ENCODE measurements at regions not wholly inside any gene's neighbourhood (a gene's known extent, or its start where the extent isn't known, plus 50 kb on each side); places are given as distances from the start of the nearest gene placed in this dataset.

- TF ChIP-seq NANOG (IDR thresholded peaks at IDR 0.05; ENCODE audit: borderline replicate concordance) = no peak
Observed at GRCh38 chr16:73610605-73611156, 562.8 kb upstream of the ZFHX3 start (continued).

DNA sequence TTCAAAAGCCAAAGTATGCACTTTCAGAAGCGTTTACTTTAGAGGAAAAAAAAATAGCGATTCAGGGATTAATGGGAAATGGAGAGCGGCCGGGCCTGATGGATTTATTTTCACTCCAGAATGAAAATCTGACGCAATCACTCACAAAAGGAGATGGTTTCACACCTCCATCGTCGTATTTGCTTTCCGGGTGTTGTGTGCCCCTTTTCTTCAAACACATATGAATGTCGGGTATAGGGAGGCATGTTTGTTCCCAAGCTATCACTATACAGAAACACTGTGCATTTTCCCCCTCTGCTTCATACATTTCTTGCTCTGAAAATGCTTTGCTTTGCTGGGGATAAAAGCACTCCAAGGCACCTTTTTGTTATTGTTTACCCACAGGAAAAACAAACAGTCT, 562.2 kb upstream of the ZFHX3 start:
- Histone ChIP-seq H3K9me2 (ENCODE audit: insufficient read depth) (no peaks in the 10 kb centered on the region), H3K27ac (ENCODE audit: low read depth) (no peak overlapping the region), H3K4me2 (peak overlapping the region; percentile 7; the same call in 1 of the 2 replicates), H3K4me1 (ENCODE audit: insufficient read depth) (peaks cover 51% of the 10 kb centered on the region), H3K4me3 (no peak overlapping the region), H3K36me3 (ENCODE audit: insufficient read depth) (no peaks in the 10 kb centered on the region), H3K27me3 (ENCODE audit: insufficient read depth) (no peaks in the 10 kb centered on the region), H4K20me1 (replicated peaks; ENCODE audit: insufficient read depth) (no peaks in the 10 kb centered on the region), H3F3A (replicated peaks; ENCODE audit: low read depth) (no peaks in the 10 kb centered on the region), H3K79me2 (replicated peaks; ENCODE audit: insufficient read depth) (no peaks in the 10 kb centered on the region), H2AFZ (peak overlapping the region; percentile 63)
- ATAC-seq (no peak), DNase-seq (ENCODE audit: low spot score) (peak; percentile 16)
- Mint-ChIP-seq H3K36me3 (ENCODE audit: low read depth) (no peaks in the 10 kb centered on the region), H3K4me3 (no peak overlapping the region), H3K4me1 (peaks cover 41% of the 10 kb centered on the region), H3K27ac (no peak overlapping the region), H3K9me3 (no peaks in the 10 kb centered on the region), H3K27me3 (ENCODE audit: insufficient read depth, low read depth, poor library complexity) (peaks cover 2% of the 10 kb centered on the region)
- no peak for TF ChIP-seq CREB1 (CRISPR knock-in tag; IDR thresholded peaks at IDR 0.05; ENCODE audit: low read depth)
- no peak for TF ChIP-seq ZNF114 (CRISPR knock-in tag; IDR thresholded peaks at IDR 0.05)
- no peak for TF ChIP-seq NANOG (IDR thresholded peaks at IDR 0.05; ENCODE audit: borderline replicate concordance)
- no peak for TF ChIP-seq REST (IDR thresholded peaks at IDR 0.05; ENCODE audit: unreplicated experiment)
- TF ChIP-seq EZH2phosphoT487 (IDR thresholded peaks at IDR 0.05; ENCODE audit: unreplicated experiment) = no peak
- TF ChIP-seq JUNB (IDR thresholded peaks at IDR 0.05; ENCODE audit: unreplicated experiment) = no peak
- TF ChIP-seq ZNF331 (CRISPR knock-in tag; IDR thresholded peaks at IDR 0.05; ENCODE audit: low read depth) = no peak
- no peak for TF ChIP-seq EZH2 (IDR thresholded peaks at IDR 0.05; ENCODE audit: low read depth, unreplicated experiment)
- TF ChIP-seq ETS1 (IDR thresholded peaks at IDR 0.05) = no peak
- no peak for TF ChIP-seq POLR2AphosphoS5 (IDR thresholded peaks at IDR 0.05; ENCODE audit: low read depth)
